AG20443 (cell line): ENCODE measurements at regions not wholly inside any gene's neighbourhood (a gene's known extent, or its start where the extent isn't known, plus 50 kb on each side); places are given as distances from the start of the nearest gene placed in this dataset.

ENCODE experiments used
- DNase-seq: peaks from one replicate; pipeline ENCODE4 v3.0.0; 2012; ENCODE audit warnings: low spot score, mixed read lengths

DNA sequence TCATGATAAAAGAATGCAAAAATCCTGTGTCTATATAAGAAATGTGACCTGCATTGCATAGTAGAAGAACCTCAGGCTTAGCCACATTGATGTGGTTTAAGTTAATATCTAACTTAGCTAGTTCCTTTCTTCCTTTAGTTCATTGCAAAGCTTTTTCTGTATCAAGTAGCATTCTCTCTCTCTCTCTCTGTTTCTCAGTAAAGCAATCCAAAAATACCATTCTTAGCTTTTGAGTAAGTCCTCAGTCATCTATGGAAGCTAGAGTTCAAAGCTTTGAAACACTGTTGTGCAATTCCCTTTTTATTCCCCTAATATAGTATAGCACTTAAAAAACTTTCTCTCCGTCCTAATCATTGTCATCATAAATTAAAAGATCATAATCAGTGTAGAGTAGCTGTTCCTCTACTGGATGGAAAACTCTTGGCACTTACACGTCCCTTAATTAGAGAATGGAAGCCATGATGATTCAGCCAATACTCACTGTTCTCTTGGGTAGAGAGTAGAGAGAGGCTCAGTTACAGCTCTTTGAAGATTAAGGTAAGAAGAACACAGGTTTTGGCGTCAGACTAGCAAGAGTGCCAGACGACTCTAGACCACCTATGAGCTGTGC is 350.3 kb upstream of the LYPLAL1 start:
- DNase-seq = peak; percentile 53

DNA sequence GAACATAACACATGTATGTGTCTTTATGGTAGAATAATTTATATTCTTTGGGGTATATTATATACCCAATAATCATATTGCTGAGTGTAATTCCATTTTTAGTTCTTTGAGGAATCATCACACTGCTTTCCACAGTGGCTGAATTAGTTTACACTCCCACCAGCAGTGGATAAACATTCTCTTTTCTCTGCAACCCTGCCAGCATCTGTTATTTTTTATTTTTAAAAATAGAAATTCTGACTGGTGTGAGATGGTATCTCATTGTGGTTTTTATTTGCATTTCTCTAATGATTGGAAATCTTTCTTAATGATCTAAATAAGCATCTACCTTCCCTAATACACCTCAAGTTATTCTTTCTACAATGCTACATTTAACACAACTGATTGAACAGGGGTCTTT is 346.2 kb upstream of the LYPLAL1 start:
- no peak for DNase-seq

DNA sequence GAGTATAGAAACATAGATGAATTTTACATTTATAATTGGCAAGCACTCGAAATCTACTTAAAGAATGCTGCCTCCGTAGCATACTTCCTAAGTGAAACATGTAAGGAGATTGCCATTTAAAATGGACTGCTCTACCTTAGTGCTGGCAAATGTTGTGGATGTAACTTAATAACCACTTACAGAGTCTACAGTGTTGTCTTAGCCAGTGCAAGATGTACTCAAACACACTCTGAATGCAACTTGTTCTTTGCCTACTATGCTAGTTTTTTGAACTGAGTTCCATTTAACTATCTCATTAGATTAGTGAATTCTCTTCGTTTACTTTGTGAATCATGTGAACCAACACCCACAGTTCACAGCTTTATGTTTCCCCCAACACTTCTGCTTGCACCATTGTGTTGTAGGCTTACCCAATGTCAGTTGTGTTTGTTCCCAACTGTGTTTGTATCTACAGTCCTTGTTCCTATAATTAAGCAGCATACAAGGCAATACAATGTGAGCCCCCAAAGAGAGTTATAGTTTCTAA is 345.5 kb upstream of the LYPLAL1 start:
- no peak for DNase-seq

DNA sequence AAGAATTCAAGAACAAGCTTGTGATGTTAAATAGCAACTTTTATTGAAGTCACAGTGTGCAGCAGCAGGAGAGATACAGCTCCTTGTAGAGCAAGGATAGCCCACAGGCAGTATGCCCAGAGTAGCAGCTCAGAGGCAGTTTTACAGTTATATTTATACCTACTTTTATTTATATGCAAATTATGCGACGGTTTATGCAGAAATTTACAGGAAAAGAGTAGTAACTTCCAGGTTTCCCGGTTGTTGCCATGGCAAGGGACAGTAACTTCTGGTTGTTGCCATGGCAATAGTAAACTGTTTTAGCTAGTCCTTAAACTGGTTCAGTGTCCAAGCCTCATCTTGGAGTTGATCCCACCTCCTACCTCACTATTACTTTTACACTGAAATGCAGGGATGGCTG is 344.6 kb upstream of the LYPLAL1 start:
- no peak for DNase-seq

DNA sequence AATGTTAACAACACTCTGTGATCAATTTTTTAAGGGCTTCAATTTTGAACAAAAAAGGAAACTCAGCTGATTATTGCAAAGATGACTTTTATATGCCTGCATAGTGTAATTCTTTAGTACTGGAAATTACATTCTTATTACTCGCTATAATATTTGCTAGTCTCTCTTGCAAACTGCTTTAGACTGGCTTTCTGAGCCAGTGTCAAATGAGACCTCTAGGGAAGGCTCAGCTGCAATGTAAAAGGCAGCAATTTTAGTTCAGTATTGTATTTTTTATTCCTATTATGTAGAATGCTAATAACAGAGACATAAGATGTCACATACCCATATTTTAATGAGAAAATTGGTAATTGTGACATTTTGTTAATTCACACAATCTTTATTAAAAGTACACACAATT is 338.1 kb upstream of the LYPLAL1 start:
- DNase-seq = no peak

DNA sequence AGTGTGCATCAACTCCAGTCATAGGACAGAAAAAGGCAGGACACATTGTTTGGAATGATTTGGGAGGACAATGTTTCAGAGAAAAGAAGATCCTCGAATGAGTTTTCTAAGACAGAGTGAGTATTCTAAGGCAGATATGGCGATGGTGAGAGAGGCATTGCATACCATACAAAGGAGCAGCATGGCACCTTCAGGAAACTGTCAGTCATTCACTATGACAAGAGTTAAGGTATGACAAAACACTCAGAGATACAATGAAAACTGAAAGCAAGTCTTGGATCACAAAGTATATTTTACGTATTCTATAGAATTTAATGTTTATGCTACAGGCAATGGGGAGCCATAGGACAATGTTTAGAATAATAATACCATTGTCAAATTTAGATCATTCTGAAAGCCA is 337.4 kb upstream of the LYPLAL1 start:
- DNase-seq = no peak

DNA sequence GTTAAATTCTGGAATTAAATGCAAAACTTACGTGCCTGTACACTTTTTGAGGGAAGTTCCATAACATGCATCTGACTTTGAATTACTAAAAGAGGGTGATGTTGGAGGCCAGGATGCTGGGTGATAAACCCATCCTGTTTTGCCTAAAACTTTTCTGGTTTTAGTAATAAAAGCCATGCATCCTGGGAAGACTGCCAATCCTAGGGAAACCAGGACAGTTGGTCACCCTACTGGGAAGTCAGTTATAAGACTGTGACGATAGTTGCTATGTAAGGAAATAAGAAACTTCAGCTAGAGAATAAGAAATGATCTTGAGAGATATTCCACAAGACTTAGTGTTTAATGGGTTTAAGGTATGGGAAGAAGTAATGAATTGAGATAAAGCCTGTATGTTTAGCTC is 336.6 kb upstream of the LYPLAL1 start:
- no peak for DNase-seq

DNA sequence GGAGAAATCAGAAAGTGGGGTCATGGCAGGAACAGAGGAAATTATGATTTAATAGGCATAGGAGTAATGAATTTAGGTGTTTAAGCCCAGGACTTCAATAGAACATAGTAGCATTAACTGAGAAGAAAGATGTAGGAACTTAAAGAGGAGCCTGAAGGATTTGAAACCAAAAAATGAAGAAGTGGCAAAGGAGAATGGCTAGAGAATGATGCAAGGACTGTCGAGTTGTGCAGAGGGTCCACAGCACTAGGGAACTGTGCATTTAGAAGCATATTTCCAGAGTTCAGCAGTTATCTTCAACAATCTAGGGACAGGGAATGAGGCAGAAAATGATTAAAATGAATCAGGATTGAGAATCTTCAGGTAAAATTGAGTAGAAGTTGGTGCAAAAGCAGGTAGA is 328.1 kb upstream of the LYPLAL1 start:
- DNase-seq = no peak

DNA sequence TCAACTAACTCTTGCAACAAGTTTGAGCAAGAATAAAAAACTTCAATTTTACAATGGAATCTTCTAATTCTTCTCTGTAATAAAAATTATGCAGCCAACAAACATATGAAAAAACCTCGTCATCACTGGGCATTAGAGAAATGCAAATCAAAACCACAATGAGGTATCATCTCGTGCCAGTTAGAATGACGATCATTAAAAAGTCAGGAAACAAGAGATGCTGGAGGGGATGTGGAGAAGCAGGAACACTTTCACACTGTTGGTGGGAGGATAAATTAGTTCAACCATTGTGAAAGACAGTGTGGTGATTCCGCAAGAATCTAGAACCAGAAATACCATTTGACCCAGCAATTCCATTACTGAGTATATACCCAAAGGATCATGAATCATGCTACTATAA is 327.5 kb upstream of the LYPLAL1 start:
- no peak for DNase-seq

DNA sequence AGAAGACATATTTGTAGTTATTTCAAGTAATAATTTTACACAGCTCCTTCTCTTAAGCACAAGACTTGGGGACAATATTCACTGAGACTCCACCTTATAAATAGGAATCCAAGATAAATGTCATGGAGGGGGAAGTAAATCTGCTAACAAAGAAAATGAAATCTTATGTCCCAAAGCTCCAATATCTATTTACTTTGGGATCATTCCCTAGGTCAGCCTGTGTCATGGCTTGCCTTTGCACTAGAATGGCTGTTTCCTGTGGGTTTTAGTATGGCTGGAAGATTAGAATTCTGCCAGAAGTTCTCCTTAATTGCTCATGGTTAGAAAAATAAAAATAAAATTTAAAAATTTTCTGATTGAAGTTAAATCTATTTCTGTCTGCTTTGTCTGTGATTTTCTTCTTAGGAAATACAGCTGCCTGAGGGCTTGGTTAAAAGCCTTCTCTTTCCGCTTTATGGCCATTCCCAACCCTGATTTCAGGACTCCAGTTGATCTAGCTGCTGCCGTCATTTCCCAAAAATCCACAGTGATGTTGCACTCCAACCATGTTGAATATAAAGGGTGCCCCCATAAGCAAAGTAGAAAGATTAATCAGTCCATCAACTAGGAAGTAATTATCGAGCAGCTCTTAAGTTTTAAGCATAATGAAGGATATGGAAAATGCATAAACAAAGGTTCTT is 326.4 kb upstream of the LYPLAL1 start:
- DNase-seq = no peak

DNA sequence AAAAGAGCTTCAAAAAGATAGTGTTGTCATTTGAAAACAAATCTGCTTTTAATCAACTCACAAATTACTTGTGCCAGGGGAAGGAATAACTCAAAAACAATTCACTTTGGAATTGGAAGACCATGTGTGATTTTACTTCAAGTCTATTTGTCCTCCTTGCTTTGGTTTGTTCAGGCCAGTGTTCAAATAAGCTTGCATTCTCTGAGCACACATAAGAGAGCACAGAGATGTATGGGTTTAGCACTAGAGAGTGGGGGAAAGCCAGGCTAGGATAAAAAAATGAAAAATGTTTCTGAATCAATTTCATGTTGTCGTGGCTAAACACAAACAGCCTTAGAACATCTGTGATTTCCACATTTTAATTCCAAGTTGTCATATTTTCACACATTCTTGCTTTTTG is 325.7 kb upstream of the LYPLAL1 start:
- no peak for DNase-seq

DNA sequence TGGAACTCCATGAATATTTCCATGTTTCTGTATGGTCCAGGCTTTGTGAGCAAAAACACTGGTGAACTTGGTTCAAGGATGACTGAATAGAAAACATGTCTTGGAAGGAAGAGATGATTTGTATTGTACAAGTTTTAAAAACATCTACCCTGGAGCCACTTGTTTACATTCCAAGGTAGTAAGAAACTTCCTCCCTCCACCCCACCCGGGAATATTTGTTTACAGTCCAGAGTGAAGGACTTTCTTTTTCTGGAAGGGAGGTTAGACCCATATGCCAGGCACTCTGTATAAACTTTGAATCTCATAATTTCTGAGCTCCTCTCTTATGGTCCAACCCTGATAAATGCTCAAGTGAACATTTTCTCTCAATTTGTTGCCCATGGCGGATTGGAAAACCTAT is 323.3 kb upstream of the LYPLAL1 start:
- peak; percentile 31 for DNase-seq

DNA sequence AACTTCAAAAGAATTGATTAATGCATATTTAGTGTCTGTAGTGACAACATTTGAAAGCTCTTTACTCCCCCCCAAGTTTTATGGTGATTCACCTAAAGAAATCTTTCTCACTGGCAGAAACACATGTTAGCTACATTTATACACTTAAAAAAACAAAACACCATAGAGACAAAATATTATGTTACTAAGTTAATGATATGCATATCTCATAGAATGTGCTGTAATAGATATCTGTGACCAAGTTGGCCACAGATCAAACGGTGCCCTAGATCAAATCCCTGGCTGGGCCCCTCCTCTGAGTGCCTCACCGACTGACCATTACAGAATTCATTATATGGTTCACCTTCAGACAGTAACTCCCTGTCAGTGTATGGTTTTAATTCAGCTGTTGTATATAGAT is 322.1 kb upstream of the LYPLAL1 start:
- DNase-seq = no peak

DNA sequence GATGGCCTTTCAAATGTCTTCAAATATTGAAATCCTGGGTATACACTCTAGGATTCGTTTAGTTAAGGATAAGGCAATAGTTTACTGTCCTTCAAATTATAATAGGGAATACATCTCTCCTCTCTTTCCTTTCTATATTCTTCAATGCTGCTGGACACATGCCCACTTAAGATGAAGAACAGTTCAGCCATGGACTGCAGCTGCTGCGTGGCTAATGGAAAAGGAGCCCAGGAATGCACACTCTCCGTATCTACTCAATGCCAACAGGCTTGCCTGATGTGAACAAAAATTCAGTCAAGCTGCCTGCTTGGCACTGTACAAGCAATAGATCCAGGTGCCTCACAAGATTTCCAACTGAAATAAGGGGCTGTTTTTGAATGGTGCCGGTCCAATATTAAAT is 321.2 kb upstream of the LYPLAL1 start:
- no peak for DNase-seq

DNA sequence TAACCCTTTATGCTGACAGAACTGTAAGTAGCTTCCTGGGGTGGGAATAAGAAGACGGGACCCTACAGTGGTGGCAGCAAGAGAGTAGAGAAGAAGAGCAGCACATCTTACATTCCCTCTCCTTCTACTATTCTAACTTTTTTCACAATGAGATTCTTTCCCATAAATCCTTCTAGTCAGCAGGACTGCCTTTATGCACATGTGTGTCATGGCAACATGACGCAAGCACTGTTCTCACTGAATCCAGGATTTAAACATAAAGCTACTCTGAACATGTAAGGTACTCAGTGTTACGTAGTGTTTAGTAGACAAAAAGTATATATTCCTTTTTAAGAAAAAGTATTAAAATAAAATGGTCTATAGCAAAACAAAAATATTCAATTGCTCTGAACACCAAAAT is 309.7 kb upstream of the LYPLAL1 start:
- no peak for DNase-seq

DNA sequence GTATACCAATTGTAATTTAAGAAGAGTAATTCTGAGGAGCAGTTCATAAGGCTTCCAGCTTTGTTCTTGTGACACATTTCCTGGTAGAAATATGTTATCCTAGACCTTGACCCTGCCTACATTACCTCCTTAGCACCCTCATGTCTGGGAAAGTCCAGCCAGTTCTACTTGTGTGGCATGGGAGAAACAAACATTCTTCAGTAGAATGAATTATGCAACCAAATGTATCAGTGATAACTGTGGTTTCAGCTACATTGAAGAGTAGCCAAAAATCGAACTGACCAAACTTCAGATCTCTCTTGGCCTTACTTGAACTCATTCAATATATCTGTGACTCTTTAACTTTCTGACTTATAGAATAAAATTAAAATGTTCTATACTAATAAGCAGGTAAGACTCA is 308.1 kb upstream of the LYPLAL1 start:
- no peak for DNase-seq

DNA sequence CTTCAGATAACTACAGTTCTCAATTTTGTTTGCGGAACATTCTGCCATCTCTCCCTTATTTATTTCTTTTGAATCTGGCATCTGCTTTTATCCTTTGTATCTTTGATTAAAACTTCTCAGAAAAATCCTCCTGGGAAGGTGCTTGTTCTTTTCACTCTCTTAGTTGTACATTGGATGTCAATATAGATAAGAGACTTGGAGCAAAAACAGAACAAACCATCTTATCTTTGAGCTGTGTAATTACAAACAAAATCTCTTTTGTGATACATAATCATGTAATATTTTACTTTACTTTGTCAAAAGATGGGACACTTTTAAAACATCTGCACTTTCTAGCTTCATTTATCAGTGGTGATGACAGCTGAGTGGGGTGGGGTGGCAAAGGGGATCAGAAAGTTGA is 307.2 kb upstream of the LYPLAL1 start:
- no peak for DNase-seq

DNA sequence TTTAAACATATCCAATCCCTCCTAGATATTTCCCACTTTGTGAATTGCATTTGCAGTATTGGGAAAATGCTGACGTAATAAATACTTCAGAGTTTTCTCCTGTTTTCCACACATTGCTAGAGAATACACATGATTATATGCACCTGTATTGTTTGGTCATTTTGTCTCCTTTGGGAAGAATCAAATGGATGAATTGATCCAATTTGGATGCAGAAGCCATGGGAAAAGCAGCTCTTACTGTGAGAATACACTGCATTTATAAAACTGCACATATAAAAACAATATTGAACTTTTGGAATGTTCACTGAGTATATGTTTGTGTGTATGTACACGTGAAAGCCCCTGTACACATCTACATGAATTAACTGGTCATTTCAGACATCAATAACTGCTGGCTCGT is 306.6 kb upstream of the LYPLAL1 start:
- DNase-seq = no peak

DNA sequence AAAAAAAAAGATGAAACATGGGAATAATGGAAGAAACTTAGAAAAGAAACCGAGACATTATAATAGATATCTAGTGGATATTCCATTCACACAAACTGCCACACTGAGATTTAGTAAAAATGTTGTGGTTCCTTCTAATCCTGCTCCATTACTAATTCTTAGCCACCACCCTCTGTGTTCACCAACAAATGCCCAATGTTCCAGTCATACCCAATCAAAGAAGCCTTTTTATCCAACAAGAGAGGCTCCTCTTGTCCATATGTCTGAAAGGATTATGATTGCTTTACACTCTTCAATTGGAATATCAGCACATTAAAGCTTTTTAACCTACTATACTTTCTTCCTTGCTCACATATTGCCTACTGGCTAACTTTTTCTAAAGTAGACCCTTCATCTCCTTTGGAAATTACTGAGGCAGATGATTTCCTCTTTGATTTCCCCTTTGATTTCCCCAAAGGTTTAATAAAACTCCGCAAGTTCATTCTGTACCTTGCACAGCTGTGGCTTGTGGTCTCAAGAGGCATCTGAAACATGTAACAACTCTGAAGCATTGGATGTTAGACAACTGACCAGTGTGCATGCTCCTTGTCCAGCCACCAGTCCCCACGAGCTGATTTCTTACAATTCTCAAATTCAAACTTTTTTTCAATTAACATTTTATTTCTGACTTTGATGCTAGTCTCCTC is 305.6 kb upstream of the LYPLAL1 start:
- DNase-seq = no peak

DNA sequence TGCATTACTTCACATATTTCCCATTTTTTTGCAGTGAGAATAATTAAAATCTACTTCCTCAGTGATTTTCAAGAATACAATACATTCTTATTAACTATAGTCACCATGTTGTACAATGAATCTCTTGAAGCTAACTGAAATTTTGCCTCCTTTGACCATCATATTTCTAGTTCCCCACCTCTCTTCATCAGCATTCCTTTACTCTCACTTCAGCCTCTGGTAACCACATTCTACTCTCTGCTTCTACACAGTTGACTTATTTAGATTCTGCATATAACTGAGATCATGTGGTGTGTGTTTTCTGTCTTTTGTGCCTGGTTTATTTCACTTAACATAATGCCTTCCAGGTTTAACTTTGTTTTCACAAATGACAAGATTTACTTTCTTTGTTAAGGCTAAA is 304.4 kb upstream of the LYPLAL1 start:
- no peak for DNase-seq

DNA sequence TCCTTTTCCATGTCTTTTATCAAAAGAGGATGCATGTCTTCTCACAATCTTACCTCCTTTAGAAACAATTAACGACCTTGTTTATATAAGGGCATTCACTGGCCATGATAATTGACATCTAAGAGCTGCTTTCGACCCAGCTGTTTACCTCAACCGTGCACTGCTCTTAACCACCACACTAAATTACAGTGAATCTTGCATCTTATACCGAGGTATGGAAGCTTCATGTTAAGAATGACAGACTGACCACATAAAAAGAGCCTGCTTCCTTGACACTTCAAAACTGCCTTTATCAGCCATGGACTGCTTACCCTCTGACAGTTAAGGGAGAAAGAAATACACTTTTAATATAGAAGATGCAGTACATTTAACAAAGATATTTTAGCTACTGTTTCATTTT is 301.7 kb upstream of the LYPLAL1 start:
- no peak for DNase-seq

DNA sequence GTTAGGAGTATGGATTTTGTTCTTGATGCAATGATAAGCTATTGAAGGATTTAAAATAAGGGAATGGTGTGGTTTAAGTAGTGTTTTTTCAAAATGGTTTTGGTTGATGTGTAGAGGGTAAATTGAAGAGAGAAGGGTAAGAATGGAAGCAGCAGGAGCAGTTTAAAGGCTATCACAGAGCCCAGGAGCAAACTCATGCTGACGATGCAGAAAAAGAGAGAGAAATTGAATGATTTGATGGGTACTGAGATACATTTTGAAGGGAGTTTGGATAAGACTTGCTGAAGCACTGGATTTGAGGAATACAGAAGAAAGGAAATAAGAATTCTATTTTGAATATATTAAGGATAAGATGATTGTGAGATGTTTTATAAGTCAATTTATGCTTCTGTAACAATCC is 300.8 kb upstream of the LYPLAL1 start:
- no peak for DNase-seq

DNA sequence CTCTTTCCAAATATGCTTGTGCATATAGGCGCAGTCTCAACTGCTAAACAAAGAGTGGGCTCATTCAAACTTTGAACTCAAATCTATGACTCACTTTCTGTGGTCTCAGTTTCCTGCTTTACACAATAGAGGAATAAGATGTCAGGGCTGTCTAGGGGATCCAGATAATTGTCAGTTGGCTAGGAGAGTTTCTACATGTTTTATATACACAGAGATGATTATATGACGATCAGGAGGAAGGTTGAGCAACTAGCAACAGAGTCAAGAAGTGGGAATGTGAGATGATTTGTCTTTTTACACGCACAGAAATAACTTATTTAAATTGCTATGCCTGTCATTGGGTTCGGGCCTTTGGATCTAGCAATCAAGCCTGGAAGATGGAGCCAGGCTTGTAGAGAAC is 299.4 kb upstream of the LYPLAL1 start:
- no peak for DNase-seq
